ENCODE measurements at regions not wholly inside any gene's neighbourhood (a gene's known extent, or its start where the extent isn't known, plus 50 kb on each side); places are given as distances from the start of the nearest gene placed in this dataset.
"Not testable (repeated sequence)": the region's sequence is repeated elsewhere in the genome, so short reads cannot be mapped to it uniquely, and the experiment has no call there.

- no peak for DNase-seq
Observed at GRCh38 chr6:14468647-14469321, 351.2 kb downstream of the CD83 start.

- DNase-seq, result no peak
Observed at GRCh38 chr6:14470101-14470500, 352.5 kb downstream of the CD83 start.

- DNase-seq, result no peak
Observed at GRCh38 chr6:14470671-14471070, 353.1 kb downstream of the CD83 start.

GRCh38 chr6:14472255-14472985 is 354.8 kb downstream of the CD83 start:
- DNase-seq, result no peak

GRCh38 chr6:14472986-14473337 is 355.4 kb downstream of the CD83 start:
- DNase-seq, result no peak

- DNase-seq, result no peak
Observed at GRCh38 chr6:14474816-14475215, 357.2 kb downstream of the CD83 start.

- no peak for DNase-seq
Observed at GRCh38 chr6:14475306-14475705, 357.7 kb downstream of the CD83 start.

GRCh38 chr6:14476793-14477531 is 359.4 kb downstream of the CD83 start:
- no peak for DNase-seq

- no peak for DNase-seq
Observed at GRCh38 chr6:14477559-14477958, 360.0 kb downstream of the CD83 start.

- DNase-seq, result no peak
Observed at GRCh38 chr6:14478381-14479225, 361.0 kb downstream of the CD83 start.

- DNase-seq, result not testable (repeated sequence)
Observed at GRCh38 chr6:14481946-14482345, 364.4 kb downstream of the CD83 start.

- no peak for DNase-seq
Observed at GRCh38 chr6:14487625-14488024, 370.1 kb downstream of the CD83 start.

- no peak for DNase-seq
Observed at GRCh38 chr6:14488180-14488579, 370.6 kb downstream of the CD83 start.

GRCh38 chr6:14489445-14489844 is 371.9 kb downstream of the CD83 start:
- DNase-seq, result no peak

- DNase-seq, result no peak
Observed at GRCh38 chr6:14498748-14499147, 381.2 kb downstream of the CD83 start.

- DNase-seq, result no peak
Observed at GRCh38 chr6:14499309-14499708, 381.7 kb downstream of the CD83 start.

GRCh38 chr6:14499841-14500240 is 382.3 kb downstream of the CD83 start:
- DNase-seq, result no peak

- no peak for DNase-seq
Observed at GRCh38 chr6:14500809-14501208, 383.2 kb downstream of the CD83 start.

GRCh38 chr6:14501240-14501639 is 383.7 kb downstream of the CD83 start:
- no peak for DNase-seq

- DNase-seq, result no peak
Observed at GRCh38 chr6:14501914-14502313, 384.3 kb downstream of the CD83 start.

- DNase-seq, result no peak
Observed at GRCh38 chr6:14502551-14502950, 385.0 kb downstream of the CD83 start.

GRCh38 chr6:14505401-14505800 is 387.8 kb downstream of the CD83 start:
- no peak for DNase-seq

- no peak for DNase-seq
Observed at GRCh38 chr6:14506656-14507246, 389.2 kb downstream of the CD83 start.
